ENCODE measurements at regions not wholly inside any gene's neighbourhood (a gene's known extent, or its start where the extent isn't known, plus 50 kb on each side); places are given as distances from the start of the nearest gene placed in this dataset.

DNA sequence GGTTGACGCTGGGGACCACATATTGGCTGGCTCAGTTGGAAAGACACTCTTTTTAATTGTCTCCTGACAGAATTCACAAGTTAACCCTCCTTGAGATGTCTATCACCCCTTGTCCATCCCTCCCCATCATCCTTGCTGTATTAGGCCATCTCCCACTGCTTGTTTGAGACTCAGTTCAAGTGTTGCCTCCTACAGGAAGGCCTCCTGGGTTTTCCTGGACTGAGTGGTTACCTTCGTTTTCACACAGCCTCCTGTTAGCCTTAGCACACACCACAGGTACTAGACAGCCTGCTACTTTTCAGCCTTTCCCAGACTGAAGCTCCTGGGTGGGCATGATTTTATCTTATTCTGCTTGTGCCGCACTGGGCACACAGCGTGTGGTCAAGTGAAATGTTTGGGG, 145.3 kb upstream of the STX18 start:
- Histone ChIP-seq H3K9me3 (no peaks in the 10 kb centered on the region), H3K27ac (no peak overlapping the region), H3K27me3 (no peaks in the 10 kb centered on the region), H3K4me3 (no peak overlapping the region), H3K4me1 (no peaks in the 10 kb centered on the region), H3K36me3 (no peaks in the 10 kb centered on the region)
- TF ChIP-seq, protein P1, sequence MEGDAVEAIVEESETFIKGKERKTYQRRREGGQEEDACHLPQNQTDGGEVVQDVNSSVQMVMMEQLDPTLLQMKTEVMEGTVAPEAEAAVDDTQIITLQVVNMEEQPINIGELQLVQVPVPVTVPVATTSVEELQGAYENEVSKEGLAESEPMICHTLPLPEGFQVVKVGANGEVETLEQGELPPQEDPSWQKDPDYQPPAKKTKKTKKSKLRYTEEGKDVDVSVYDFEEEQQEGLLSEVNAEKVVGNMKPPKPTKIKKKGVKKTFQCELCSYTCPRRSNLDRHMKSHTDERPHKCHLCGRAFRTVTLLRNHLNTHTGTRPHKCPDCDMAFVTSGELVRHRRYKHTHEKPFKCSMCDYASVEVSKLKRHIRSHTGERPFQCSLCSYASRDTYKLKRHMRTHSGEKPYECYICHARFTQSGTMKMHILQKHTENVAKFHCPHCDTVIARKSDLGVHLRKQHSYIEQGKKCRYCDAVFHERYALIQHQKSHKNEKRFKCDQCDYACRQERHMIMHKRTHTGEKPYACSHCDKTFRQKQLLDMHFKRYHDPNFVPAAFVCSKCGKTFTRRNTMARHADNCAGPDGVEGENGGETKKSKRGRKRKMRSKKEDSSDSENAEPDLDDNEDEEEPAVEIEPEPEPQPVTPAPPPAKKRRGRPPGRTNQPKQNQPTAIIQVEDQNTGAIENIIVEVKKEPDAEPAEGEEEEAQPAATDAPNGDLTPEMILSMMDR (IDR thresholded peaks at IDR 0.05), result no peak
- DNase-seq (ENCODE audit: low spot score in 2 of 2), result no peak
- intact Hi-C loops (cut with DNase I), result no loop called here

DNA sequence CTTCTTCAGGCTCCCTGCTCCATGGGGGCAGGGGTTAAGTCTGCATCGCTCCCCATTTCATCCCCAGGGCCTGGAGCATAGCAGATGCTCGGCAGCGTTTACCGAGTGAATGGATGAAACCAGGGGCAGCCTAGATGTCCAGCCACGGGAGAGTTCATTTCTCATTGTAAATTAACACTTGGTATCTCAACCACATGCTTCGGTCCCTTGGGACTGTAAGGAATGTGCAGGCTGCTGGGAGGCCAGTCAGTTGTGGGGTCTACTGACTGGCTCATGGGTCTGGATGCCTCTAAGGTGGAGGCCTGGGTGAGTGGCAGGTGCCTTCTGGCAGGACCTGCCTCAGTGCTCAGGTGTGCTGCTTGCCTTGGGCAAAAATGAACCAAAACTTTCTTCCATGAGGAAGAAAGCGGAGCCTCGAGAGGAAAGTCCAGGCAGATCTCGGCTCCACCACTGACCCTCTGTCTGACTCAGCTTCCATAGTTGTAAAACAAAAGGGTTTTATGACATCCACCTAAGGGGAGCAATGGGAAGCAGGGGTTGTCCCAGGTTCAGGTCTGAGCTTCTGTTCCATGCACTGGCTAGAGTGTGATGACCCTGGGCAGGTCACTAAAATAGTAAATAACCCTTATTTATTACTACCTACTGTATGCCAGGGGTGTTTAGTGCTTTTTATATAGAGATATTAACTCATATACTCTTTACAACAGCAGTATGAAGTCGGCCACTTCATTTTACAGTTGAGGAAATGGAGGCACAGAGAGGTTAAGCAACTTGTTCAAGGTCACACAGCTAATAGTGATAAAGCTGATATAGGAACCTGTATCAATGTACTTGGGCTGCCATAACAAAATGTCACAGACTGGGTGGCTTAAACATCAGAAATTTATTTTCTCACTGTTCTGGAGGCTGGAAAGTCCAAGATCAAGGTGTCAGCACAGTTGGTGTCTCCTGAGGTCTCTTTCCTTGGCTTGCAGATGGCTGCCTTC, 144.3 kb upstream of the STX18 start:
- DNase-seq (ENCODE audit: low spot score in 2 of 2), result no peak
- Histone ChIP-seq H3K4me3 (no peak overlapping the region), H3K4me1 (no peaks in the 10 kb centered on the region), H3K27me3 (no peaks in the 10 kb centered on the region), H3K27ac (no peak overlapping the region), H3K36me3 (no peaks in the 10 kb centered on the region), H3K9me3 (no peaks in the 10 kb centered on the region)
- intact Hi-C loops (cut with DNase I), result no loop called here
- TF ChIP-seq, protein P1 (IDR thresholded peaks at IDR 0.05), result no peak

DNA sequence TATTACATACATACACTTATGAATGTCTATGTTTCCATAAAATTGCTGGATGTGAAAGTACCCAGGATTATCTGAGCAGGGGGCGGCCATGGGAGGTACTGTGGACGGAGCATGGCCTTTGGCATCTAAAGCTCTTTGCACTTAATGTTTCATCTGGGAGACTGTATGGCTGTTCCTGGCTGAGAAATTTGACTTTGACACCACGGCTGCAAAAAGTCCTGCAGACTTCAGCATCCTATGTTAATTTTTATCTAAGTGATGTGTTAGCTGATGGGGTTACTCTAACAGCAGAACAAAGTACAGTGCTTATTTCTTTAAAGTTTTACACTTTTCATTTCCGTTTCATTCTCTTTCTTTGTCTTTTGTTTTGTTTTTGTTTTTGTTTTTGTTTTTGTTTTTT, 139.8 kb upstream of the STX18 start:
- Histone ChIP-seq H3K27ac (no peak overlapping the region), H3K9me3 (no peaks in the 10 kb centered on the region), H3K36me3 (no peaks in the 10 kb centered on the region), H3K4me1 (no peaks in the 10 kb centered on the region), H3K4me3 (no peak overlapping the region), H3K27me3 (no peaks in the 10 kb centered on the region)
- intact Hi-C loops (cut with DNase I), result no loop called here
- DNase-seq (ENCODE audit: low spot score in 2 of 2), result no peak
- TF ChIP-seq, protein P1 (IDR thresholded peaks at IDR 0.05), result no peak

DNA sequence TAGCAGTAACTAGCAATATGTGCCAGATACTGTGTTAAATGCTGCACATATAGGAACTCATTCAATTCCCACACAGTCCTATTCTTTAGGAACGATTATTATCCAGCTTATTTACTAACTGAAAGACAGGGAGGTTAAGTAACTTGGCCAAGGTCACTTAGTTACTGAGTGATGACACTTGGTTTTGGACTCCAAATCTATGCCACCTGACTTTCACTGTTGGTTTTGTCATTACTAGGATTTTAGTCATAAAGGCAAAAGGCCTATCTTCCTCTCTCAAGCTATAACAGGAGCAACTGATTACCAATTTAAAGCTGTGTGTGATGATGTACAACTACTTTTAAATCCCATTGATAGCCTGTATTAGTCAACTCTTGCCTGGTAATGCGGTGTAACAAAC, 138.9 kb upstream of the STX18 start:
- intact Hi-C loops (cut with DNase I), result no loop called here
- DNase-seq (ENCODE audit: low spot score in 2 of 2), result no peak

DNA sequence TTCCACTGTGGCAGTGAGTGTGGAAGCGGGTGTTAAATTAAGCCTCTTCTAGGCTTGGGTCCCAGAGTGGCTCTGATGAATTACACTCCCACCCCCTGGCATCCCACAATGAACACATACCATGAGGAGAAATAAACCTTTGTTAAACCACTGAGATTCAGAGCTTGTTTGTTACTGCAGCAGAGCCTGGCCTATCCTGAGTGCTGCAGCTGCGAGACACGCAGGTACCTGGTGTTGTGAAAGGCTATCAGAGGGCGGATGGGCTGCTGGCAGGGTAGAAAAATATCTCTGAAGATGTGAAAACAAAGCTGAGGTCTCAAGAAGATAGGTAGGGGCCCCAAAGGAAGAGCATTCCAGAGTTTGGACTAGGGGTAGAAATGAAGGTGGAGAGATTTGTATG, 138.4 kb upstream of the STX18 start:
- H3K4me3 ChIP-seq, result no peak overlapping the region
- H3K27me3 ChIP-seq, result no peaks in the 10 kb centered on the region
- intact Hi-C loops (cut with DNase I), result no loop called here
- H3K36me3 ChIP-seq, result no peaks in the 10 kb centered on the region
- no peaks in the 10 kb centered on the region for H3K9me3 ChIP-seq
- no peak overlapping the region for H3K27ac ChIP-seq
- H3K4me1 ChIP-seq, result no peaks in the 10 kb centered on the region
- TF ChIP-seq, protein P1 (IDR thresholded peaks at IDR 0.05), result no peak
- DNase-seq (ENCODE audit: low spot score in 2 of 2), result no peak

More for the DNA sequence above, 138.9 kb upstream of the STX18 start:
- Histone ChIP-seq H3K4me3 (no peak overlapping the region), H3K9me3 (no peaks in the 10 kb centered on the region), H3K27ac (no peak overlapping the region), H3K36me3 (no peaks in the 10 kb centered on the region), H3K4me1 (no peaks in the 10 kb centered on the region), H3K27me3 (no peaks in the 10 kb centered on the region)
- TF ChIP-seq, protein P1 (IDR thresholded peaks at IDR 0.05), result no peak
